ENCODE measurements at regions not wholly inside any gene's neighbourhood (a gene's known extent, or its start where the extent isn't known, plus 50 kb on each side); places are given as distances from the start of the nearest gene placed in this dataset.

DNA sequence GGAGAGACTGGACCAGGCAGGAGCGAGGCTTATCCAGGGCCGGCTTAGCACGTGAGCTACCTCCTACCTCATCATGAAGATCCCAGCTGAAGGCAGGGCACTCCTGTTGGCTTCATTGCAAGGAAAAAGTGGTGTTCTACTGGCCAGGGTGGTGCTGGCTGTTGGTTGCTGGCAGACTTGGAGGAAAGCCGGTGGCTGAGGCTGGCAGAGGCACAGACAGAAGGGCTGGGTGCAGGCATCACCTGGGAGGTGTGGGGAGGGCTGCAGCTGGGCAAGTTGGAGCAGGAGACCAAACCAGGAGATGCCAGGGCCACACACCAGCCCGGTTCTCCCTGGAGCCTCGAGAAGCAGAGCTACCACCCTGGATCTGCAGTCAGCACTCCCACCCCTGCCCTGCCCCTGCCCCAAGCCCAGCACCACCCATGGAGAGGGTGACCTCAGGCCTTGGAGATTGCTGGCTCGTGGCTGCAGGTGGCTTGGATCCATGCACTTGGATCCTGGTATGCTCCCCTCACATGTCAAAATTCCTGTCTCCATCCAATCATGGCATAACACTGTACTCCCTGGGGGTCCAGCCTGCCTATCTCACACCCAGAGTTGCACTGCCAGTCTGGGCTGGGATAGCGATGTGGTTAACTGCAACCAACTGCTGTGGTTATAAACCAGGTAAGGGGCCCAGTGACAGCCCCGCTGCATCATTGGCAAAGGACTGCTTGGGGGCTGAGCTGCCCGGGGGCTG lies 49.7 kb downstream of the GLI2 start:
- no peak for DNase-seq

GRCh38 chr2:120786038-120786960 lies 50.6 kb downstream of the GLI2 start:
- DNase-seq, result no peak

DNA sequence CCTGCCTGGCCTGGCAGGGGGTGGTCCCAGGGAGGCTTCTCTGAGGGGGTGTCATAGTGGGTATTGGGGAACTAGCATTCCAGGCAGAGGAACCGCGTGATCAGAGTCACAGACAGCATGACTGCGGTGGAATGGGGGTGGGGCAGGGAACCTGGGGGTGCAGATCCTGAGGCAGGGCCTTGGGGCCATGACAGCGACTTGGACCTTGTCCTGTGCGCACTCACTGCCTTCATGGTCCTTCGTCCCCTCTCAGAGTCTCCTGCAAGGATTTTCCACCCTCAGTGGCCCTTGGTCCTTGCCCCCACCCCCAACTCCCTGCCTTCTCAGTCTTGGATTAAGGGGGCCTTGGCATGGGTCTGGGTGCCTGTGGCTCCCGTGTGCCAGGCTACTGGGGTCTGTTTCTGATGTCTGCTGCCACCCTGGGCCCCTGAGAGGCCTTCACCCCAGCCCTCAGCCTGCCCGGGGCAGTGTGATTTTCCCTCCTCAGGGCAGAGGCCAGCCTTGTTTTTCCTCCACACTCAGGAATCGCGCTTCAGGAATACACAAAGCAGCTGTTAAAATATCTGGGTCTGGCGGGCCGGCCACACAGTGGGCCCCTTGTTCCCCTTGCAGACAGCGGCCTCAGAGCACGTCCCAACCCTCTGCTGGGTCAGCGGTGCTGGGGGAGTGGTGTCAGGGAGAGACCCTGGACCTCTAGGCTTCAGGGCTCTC lies 51.6 kb downstream of the GLI2 start:
- DNase-seq, result no peak

DNA sequence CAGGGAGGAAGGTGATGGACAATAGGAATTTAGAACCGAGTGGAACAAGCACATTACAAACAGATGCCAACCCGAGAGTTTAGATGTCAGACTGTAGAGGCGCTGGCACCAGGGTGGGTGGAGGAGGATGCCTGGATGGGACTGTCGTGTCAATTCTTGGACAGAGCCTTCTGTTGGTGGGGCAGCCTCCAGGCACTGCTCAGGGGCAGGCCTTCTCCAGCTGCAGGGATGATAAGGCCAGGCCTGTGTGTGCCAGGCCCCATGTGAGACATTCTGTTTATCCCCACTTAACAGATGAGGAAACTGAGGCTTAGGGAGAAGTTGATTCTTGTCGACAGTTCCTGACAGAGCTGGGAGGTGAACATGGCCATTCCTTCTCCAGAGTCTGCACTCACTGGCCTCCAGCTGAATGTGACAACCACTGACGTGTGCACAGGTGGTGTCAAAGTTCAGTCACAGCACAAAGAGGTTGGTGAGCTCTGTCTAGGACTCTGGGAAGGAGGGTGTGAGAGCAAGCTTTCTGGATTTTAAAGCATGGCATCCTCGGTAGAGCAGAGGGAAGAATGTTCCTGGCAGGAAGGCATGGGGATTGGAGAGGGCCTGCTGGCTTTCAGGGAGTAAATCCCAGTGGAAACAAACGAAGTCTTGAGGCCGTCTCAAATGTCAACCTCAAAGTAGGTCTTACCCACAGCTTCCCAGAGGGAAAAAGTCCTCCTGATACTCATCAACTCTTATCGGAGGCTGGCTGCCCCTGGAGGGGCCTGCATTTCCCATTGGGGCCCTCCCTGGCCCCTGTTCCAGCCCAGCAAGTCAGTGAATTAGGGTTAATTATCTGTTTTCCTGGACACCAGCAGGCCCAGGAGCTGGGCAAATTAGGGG lies 52.4 kb downstream of the GLI2 start:
- no peak for DNase-seq

DNA sequence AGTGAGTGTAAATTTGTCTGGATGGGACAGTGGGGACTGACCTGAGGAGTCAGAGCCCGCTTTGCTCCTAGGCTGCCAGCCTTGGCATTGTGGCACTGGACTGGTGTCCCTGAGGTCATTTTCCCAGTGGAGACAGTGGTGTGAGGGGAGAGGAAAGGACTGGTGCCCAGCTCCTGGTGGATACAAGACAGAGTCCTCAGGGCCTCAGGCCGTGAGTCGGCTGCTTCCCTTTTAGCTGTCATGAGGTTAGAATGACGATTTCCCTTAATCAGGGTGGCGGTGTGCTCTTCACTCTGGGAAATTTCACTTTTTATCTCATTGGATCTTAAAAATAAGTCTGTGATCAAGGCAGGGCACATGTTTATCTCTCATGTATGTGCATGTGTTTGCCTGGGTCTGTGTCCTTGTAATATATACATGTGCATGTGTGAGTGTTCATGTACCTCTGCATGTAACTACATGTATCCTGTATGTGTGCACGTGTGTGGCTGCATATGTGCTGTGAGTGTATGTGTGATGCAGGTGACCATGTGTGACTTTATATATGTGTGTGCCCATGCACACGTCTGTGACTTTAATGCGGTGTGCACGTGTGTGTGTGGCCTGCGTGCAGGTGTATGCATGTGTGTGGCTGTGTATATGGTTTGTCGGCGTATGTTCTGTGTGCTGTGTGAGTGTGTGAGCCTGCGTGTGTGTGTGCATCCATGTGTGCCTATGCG lies 55.7 kb downstream of the GLI2 start:
- DNase-seq, result no peak

GRCh38 chr2:120791962-120792297 lies 56.3 kb downstream of the GLI2 start:
- no peak for DNase-seq

GRCh38 chr2:120793682-120794403 lies 58.2 kb downstream of the GLI2 start:
- no peak for DNase-seq

GRCh38 chr2:120794716-120795115 lies 59.0 kb downstream of the GLI2 start:
- no peak for DNase-seq

GRCh38 chr2:120796094-120796493 lies 60.4 kb downstream of the GLI2 start:
- no peak for DNase-seq

DNA sequence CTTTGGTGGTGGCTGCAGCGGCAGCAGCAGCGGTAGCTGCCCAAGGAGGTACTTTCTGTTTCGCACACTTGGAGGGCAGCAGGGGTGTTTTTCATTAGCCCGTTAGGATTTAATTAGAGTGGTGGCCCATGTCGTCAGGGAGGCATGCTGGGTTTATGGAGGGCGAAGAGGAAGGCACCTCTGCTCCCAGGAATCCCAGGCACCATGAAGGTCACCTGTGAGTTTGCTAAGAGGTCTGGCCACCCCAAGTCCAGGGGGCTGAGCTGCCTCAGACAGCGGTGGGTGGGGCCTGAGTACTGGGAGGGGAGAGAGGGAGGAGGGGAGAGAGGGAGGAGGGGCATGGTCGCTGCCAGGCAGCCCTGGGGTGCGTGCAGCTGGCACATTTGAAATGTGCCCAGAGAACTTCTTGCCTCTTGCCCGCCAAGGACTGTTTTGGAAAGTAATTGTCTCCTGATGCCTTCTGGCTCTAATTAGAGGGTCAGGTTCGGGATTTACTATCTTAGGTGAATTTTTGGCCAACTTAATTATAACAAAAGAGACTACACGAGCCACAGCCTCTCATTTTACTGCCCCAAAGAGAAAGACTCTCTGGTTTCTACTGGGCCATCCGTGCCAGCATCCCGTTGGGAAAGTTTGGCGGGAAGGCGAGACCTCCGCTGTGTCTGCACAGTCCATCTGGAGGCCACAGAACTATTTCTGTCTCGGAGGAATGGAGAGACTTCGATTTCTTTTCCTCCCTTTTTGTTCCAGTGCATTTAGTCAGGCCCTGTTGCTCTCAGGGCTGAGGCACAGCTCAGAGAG lies 62.0 kb downstream of the GLI2 start:
- DNase-seq, result no peak

DNA sequence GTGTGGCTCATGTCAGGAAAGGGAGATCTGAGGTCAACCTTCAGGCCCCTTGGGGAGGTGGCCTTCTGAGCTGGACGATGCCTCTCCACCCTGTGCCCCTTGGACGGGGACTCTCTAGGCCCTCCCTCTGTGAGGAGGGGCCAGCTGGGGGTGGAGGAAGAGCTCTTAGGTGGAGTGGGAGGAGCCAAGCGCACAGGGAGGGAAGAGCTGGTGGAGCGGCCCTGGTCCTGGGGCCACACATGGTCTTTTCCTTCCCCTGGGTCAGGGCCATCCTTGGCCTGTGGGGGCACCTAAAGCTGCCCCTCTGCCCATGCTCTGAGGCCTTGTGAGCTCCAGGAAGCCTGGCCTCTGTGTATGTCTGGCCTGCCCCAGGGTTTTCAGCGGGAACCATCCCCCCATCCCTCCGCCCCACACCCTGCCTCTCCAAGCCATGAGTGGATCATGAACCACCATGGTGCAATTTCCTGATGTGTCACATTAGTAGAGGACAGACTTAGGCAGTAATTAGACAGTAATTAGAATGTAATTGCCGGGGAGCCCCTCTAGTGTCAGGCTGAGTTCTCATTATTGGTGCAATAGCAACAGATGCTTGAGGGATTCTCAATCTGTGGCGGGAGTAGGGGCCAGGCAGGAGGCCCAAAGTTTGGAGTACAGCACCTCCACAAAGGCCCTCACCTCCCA lies 63.0 kb downstream of the GLI2 start:
- no peak for DNase-seq

DNA sequence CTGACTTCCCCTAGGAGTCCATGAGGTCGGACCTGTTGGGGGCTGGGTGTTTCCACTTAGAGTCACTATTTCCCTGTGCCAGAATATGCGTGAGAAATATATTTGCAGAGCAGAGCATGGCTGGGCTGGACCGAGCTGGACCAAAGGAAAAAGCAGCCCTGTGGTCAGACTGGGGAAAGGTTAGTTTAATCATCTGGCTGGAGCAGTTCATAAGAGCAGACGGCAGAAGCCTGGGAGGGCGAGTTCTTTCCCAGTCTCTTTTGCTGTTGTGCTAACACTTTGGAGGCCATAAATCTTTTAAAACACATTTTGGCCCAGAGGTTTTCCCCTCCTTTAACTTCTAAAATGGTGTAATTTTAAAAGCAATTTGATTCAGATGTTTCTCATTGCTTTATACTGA lies 66.5 kb downstream of the GLI2 start:
- no peak for DNase-seq

GRCh38 chr2:120802867-120803484 lies 67.3 kb downstream of the GLI2 start:
- DNase-seq, result no peak

- no peak for DNase-seq
Measured at GRCh38 chr2:120803764-120804335, 68.2 kb downstream of the GLI2 start.

DNA sequence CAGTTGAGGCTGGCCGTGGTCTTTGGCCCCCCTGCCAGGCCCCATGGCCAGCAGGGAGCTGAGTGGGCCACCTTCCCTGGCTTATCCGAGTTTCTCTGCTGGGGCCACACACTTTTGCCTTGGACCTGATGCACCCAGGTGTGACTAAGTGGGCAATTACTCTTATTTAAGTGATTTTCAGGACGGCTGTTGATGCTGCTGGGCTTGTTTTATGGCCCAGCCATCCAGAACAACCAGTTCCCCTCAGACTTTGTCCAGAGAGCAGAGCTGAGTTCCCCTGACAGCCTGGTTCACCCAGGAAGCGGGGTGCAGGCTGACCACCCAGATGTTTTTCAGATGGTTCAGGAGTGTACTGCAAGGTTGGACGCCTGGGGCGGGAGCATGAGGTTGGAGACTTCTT lies 68.8 kb downstream of the GLI2 start:
- no peak for DNase-seq

GRCh38 chr2:120805011-120805410 lies 69.3 kb downstream of the GLI2 start:
- no peak for DNase-seq

DNA sequence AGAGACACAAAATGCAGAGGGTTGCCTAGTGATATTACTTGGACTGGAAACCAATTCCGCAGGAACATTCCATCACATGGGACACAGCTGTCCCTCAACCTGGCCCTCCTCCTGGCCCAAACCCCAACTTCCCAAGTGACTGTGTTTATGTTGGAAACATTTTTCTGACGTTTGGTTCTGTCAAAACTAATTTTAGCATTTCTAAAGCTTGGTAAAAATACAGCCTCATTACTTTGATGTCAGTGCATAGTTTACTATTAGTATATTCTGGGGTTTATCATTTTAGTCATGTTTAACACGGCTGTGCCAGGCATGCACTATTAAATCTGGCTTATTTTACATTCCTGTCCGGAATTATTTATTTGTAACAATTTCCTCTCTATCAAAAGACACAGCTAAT lies 69.9 kb downstream of the GLI2 start:
- DNase-seq, result no peak

GRCh38 chr2:120807751-120808150 lies 72.1 kb downstream of the GLI2 start:
- no peak for DNase-seq

Measured in right lung (tissue), 2 donors.